Kidney (tissue), 13 donors: ENCODE measurements at regions not wholly inside any gene's neighbourhood (a gene's known extent, or its start where the extent isn't known, plus 50 kb on each side); places are given as distances from the start of the nearest gene placed in this dataset.

Experiments
- DNase-seq, 5 donors: peaks; one replicate each; pipeline ENCODE4 v3.0.0-alpha.2; 2013 to 2020
- FAIRE-seq: peaks from 2 replicates; lab custom pipeline; 2012; peaks lifted over from hg19 to GRCh38; lab: Jason Lieb, UNC
- H3K27ac ChIP-seq, 2 donors: one replicate each; pipeline ENCODE4 v1.7.0; 2013; ENCODE audit warnings: low read depth in 2 of 2, low read length in 2 of 2, inconsistent platforms in 1 of 2
- H3K27me3 ChIP-seq: one replicate; pipeline ENCODE4 v1.7.1; 2013; ENCODE audit warnings: low read length, inconsistent platforms; ENCODE audit not compliant: control insufficient read depth, insufficient read depth
- H3K36me3 ChIP-seq, 3 donors: one replicate each; pipeline versions ENCODE4 v1.7.0 to v1.7.1; 2013; ENCODE audit warnings: low read length in 3 of 3, control low read depth in 1 of 3, inconsistent platforms in 1 of 3; ENCODE audit not compliant: insufficient read depth in 3 of 3, control insufficient read depth in 2 of 3
- H3K4me1 ChIP-seq, 3 donors: one replicate each; pipeline versions ENCODE4 v1.7.0 to v1.7.1; 2013; ENCODE audit warnings: low read length in 3 of 3, inconsistent platforms in 1 of 3, low read depth in 1 of 3; ENCODE audit not compliant: control insufficient read depth in 2 of 3, insufficient read depth in 2 of 3
- H3K4me3 ChIP-seq, 3 donors: one replicate each; pipeline versions ENCODE4 v1.7.0 to v1.8.1; 2013; ENCODE audit warnings: low read length in 3 of 3, control low read depth in 1 of 3, inconsistent platforms in 1 of 3
- H3K9ac ChIP-seq, 3 donors: one replicate each; pipeline versions ENCODE4 v1.7.0 to v1.7.1; 2013; ENCODE audit warnings: low read length in 3 of 3, control low read depth in 1 of 3, inconsistent platforms in 1 of 3
- H3K9me3 ChIP-seq, 3 donors: one replicate each; pipeline versions ENCODE4 v1.7.0 to v1.7.1; 2013; ENCODE audit warnings: low read length in 3 of 3, control low read depth in 1 of 3, inconsistent platforms in 1 of 3; ENCODE audit not compliant: control insufficient read depth in 2 of 3, insufficient read depth in 1 of 3
- intact Hi-C: fragments of 100-400 bp; cut with DNase I; formaldehyde crosslinking; loops from one replicate; pipeline ENCODE4 v1.11.1; 2022
- TF ChIP-seq, protein P1 (sequence below): IDR thresholded peaks from 3 replicates; pipeline ENCODE4 v1.5.1; 2012; ENCODE audit warnings: mild to moderate bottlenecking, moderate library complexity, borderline replicate concordance; ENCODE audit not compliant: insufficient read depth; ENCODE audit errors: extremely low read depth
- donor health status: control.
- donor health status: control.
- donor health status: control.
- donor health status: control.
- donor health status: control.
- donor health status: DM: yes; HTN: yes; CAD: no.
- donor health status: Normal renal cell carcinoma (clear cell type).

GRCh38 chr18:77755187-77755586 is 505.5 kb downstream of the GALR1 start:
- no peaks in the 10 kb centered on the region for H3K36me3 ChIP-seq
- no peak for DNase-seq
- intact Hi-C loops = no loop called here
- FAIRE-seq = no peak
- no peak overlapping the region for H3K9ac ChIP-seq
- H3K4me3 ChIP-seq = no peak overlapping the region
- no peaks in the 10 kb centered on the region for H3K4me1 ChIP-seq
- TF ChIP-seq, protein P1, sequence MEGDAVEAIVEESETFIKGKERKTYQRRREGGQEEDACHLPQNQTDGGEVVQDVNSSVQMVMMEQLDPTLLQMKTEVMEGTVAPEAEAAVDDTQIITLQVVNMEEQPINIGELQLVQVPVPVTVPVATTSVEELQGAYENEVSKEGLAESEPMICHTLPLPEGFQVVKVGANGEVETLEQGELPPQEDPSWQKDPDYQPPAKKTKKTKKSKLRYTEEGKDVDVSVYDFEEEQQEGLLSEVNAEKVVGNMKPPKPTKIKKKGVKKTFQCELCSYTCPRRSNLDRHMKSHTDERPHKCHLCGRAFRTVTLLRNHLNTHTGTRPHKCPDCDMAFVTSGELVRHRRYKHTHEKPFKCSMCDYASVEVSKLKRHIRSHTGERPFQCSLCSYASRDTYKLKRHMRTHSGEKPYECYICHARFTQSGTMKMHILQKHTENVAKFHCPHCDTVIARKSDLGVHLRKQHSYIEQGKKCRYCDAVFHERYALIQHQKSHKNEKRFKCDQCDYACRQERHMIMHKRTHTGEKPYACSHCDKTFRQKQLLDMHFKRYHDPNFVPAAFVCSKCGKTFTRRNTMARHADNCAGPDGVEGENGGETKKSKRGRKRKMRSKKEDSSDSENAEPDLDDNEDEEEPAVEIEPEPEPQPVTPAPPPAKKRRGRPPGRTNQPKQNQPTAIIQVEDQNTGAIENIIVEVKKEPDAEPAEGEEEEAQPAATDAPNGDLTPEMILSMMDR = no peak
- no peaks in the 10 kb centered on the region for H3K27me3 ChIP-seq
- no peak overlapping the region for H3K27ac ChIP-seq
- no peaks in the 10 kb centered on the region for H3K9me3 ChIP-seq

- Histone ChIP-seq H3K9ac (no peak overlapping the region), H3K36me3 (no peaks in the 10 kb centered on the region), H3K9me3 (no peaks in the 10 kb centered on the region), H3K4me1 (no peaks in the 10 kb centered on the region), H3K4me3 (no peak overlapping the region), H3K27me3 (no peaks in the 10 kb centered on the region), H3K27ac (no peak overlapping the region)
- TF ChIP-seq, protein P1 = no peak
- FAIRE-seq (no peak), DNase-seq (no peak)
- intact Hi-C loops = no loop called here
Measured at GRCh38 chr18:77761332-77761731, 511.7 kb downstream of the GALR1 start.

DNA sequence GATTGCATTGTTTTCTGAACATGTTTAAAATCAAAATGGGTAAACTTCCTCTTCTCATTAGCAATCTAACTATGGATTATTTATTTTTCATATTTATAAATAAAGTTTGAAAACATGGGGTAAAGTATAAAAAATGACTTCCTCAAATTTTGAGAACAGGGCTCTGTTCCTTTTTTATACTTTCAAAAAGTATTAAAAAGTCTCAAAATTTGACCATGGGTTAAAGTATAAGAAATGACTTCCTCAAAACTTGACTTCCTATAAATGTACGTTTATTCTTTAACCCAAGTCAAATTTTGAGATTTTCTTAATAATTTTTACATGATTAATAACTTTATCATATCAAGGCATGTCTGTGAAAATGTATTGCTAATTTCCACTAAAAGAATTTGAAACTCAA is 512.4 kb downstream of the GALR1 start:
- Histone ChIP-seq H3K36me3 (no peaks in the 10 kb centered on the region), H3K9ac (no peak overlapping the region), H3K27ac (no peak overlapping the region), H3K4me3 (no peak overlapping the region), H3K27me3 (no peaks in the 10 kb centered on the region), H3K9me3 (no peaks in the 10 kb centered on the region), H3K4me1 (no peaks in the 10 kb centered on the region)
- DNase-seq (no peak), FAIRE-seq (no peak)
- intact Hi-C loops = no loop called here
- TF ChIP-seq, protein P1 = no peak

GRCh38 chr18:77762642-77763041 is 513.0 kb downstream of the GALR1 start:
- DNase-seq = no peak
- H3K36me3 ChIP-seq = no peaks in the 10 kb centered on the region
- H3K9me3 ChIP-seq = no peaks in the 10 kb centered on the region
- H3K9ac ChIP-seq = no peak overlapping the region
- intact Hi-C loops = no loop called here
- no peak overlapping the region for H3K27ac ChIP-seq
- no peaks in the 10 kb centered on the region for H3K4me1 ChIP-seq
- no peak for FAIRE-seq
- no peaks in the 10 kb centered on the region for H3K27me3 ChIP-seq
- H3K4me3 ChIP-seq = no peak overlapping the region
- TF ChIP-seq, protein P1 = no peak
